ENCODE measurements at regions not wholly inside any gene's neighbourhood (a gene's known extent, or its start where the extent isn't known, plus 50 kb on each side); places are given as distances from the start of the nearest gene placed in this dataset.

GRCh38 chr7:33739286-33739685 lies 166.1 kb upstream of the BMPER start:
- peaks cover 0 to 11% (median 4%) of the 10 kb centered on the region in 7 donors for H3K9me3 Mint-ChIP-seq
- H3K9ac ChIP-seq (ENCODE audit: insufficient read depth, low read length, poor library complexity, severe bottlenecking), result no peak overlapping the region
- H3K27ac Mint-ChIP-seq, result no peak overlapping the region
- no peak overlapping the region for H3K4me3 ChIP-seq (replicated peaks in 1 of 3; ENCODE audit: low read depth in 2 of 3, low read length in 3 of 3)
- peaks cover 0 to 4% of the 10 kb centered on the region in 2 donors for H3K9me3 ChIP-seq (replicated peaks in 1 of 2; ENCODE audit: control insufficient read depth in 1 of 2, insufficient read depth in 1 of 2, low read length in 2 of 2)
- TF ChIP-seq CTCF (IDR thresholded peaks at IDR 0.05), result no peak
- no peak overlapping the region for H2AFZ ChIP-seq (ENCODE audit: insufficient read depth, low read depth, low read length, poor library complexity, severe bottlenecking)
- no peaks in the 10 kb centered on the region for H3K36me3 ChIP-seq (replicated peaks in 1 of 2; ENCODE audit: control insufficient read depth in 1 of 2, insufficient read depth in 2 of 2, low read length in 2 of 2)
- H3K27me3 ChIP-seq (ENCODE audit: control insufficient read depth in 2 of 2, insufficient read depth in 2 of 2, low read length in 2 of 2), result no peaks in the 10 kb centered on the region
- H3K36me3 Mint-ChIP-seq, result no peaks in the 10 kb centered on the region
- no peaks in the 10 kb centered on the region for H3K4me1 Mint-ChIP-seq
- no peak overlapping the region for H3K4me3 Mint-ChIP-seq
- H3K4me1 ChIP-seq (ENCODE audit: control insufficient read depth in 1 of 2, insufficient read depth in 2 of 2, low read length in 2 of 2), result no peaks in the 10 kb centered on the region
- 70% methylated on average over 2 of the region's 4 CpGs for WGBS (ENCODE audit: insufficient coverage)
- no peaks in the 10 kb centered on the region for H4K20me1 ChIP-seq (ENCODE audit: insufficient read depth, low read length)
- peaks cover 0 to 5% (median 3%) of the 10 kb centered on the region in 3 donors for H3K27me3 Mint-ChIP-seq (ENCODE audit: low read depth in 3 of 3)
- intact Hi-C loops (cut with micrococcal nuclease), result no loop called here
- H3K79me2 ChIP-seq (ENCODE audit: insufficient read depth, low read length), result no peaks in the 10 kb centered on the region
- H3K27ac ChIP-seq (ENCODE audit: low read depth in 1 of 2, low read length in 2 of 2), result no peak overlapping the region
- H3K4me2 ChIP-seq (replicated peaks; ENCODE audit: extremely low read depth, low read length, poor library complexity, severe bottlenecking), result no peak overlapping the region
- no peak for DNase-seq

- Mint-ChIP-seq H3K4me1 (no peaks in the 10 kb centered on the region), H3K36me3 (no peaks in the 10 kb centered on the region), H3K27ac (no peak overlapping the region), H3K4me3 (no peak overlapping the region), H3K27me3 (ENCODE audit: low read depth in 3 of 3) (peaks cover 1 to 5% (median 2%) of the 10 kb centered on the region in 3 donors), H3K9me3 (peaks cover 0 to 5% (median 0%) of the 10 kb centered on the region in 7 donors)
- H3K27ac ChIP-seq (ENCODE audit: low read depth in 1 of 2, low read length in 2 of 2), result no peak overlapping the region
- H3K9ac ChIP-seq (ENCODE audit: insufficient read depth, low read length, poor library complexity, severe bottlenecking), result no peak overlapping the region
- H3K4me1 ChIP-seq (ENCODE audit: control insufficient read depth in 1 of 2, insufficient read depth in 2 of 2, low read length in 2 of 2), result no peaks in the 10 kb centered on the region
- H3K4me2 ChIP-seq (replicated peaks; ENCODE audit: extremely low read depth, low read length, poor library complexity, severe bottlenecking), result no peak overlapping the region
- H2AFZ ChIP-seq (ENCODE audit: insufficient read depth, low read depth, low read length, poor library complexity, severe bottlenecking), result no peak overlapping the region
- TF ChIP-seq CTCF (IDR thresholded peaks at IDR 0.05), result no peak
- H3K27me3 ChIP-seq (ENCODE audit: control insufficient read depth in 2 of 2, insufficient read depth in 2 of 2, low read length in 2 of 2), result no peaks in the 10 kb centered on the region
- H3K4me3 ChIP-seq (replicated peaks in 1 of 3; ENCODE audit: low read depth in 2 of 3, low read length in 3 of 3), result no peak overlapping the region
- no peaks in the 10 kb centered on the region for H4K20me1 ChIP-seq (ENCODE audit: insufficient read depth, low read length)
- DNase-seq, result no peak
- no peaks in the 10 kb centered on the region for H3K36me3 ChIP-seq (replicated peaks in 1 of 2; ENCODE audit: control insufficient read depth in 1 of 2, insufficient read depth in 2 of 2, low read length in 2 of 2)
- H3K79me2 ChIP-seq (ENCODE audit: insufficient read depth, low read length), result no peaks in the 10 kb centered on the region
- 88% methylated on average over 5 of the region's 6 CpGs for WGBS (ENCODE audit: insufficient coverage)
- intact Hi-C loops (cut with micrococcal nuclease), result no loop called here
- H3K9me3 ChIP-seq (replicated peaks in 1 of 2; ENCODE audit: control insufficient read depth in 1 of 2, insufficient read depth in 1 of 2, low read length in 2 of 2), result peaks cover 0 to 4% of the 10 kb centered on the region in 2 donors
Measured at GRCh38 chr7:33742521-33742920, 162.8 kb upstream of the BMPER start.
